Renal cortical epithelial cell (primary cell): ENCODE measurements at regions not wholly inside any gene's neighbourhood (a gene's known extent, or its start where the extent isn't known, plus 50 kb on each side); places are given as distances from the start of the nearest gene placed in this dataset.
"Not testable (repeated sequence)": the region's sequence is repeated elsewhere in the genome, so short reads cannot be mapped to it uniquely, and the experiment has no call there.

Experiments
- DNase-seq: peaks from one replicate; pipeline ENCODE4 v3.0.0-alpha.2; 2011; ENCODE audit warnings: low read depth

GRCh38 chr10:33781606-33782395 is 447.3 kb upstream of the NRP1 start:
- DNase-seq: no peak

GRCh38 chr10:33780961-33781360 is 446.5 kb upstream of the NRP1 start:
- DNase-seq: no peak

DNA sequence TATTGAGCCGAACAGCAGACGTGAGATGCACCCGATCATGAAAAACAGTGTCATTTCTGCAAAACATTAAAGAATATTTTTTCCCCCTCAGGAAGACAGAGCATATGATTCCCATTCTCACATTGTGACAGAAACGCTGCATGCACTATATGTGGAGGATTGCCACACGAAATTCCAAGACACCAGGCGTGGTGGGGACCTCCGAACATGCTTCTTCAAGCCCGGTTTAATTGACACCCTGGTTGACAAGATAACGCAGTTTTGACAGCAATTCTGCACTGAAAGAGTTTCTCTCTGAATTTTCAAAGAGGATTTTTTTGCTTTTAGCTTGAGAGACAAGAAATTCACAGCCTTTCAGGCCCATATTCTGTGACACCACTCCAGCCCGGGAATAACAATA is 442.8 kb upstream of the NRP1 start:
- no peak for DNase-seq

DNA sequence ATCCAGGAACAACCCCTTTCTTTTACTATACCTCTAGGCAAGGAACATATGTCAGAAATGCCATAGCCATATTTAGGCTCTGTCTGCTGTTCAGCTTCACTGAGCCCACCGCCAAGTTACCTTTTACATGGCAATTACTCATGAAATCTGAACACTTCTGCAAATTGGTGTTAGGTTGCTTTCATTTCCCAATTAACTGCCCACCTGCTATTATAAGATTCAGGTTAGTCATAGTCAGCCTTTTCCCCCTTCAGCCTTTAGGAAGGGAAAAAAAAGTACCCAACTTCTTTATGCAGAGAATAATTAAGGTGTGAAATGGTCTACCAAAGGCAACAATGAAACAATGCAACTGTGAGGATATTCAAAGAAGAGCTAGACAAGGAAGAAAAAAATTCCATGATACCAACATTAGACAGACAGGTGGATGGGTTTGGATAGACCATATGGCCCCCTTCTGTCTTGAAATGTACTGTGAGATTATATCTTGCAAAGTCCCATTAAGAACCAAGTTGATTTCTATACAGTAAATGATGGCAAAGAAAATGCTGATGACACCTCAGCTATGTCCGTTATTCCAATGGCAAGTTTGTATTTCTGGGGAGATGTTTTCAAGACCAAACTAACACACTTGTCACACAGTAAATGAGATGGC is 442.1 kb upstream of the NRP1 start:
- peak; percentile 11 for DNase-seq

GRCh38 chr10:33774857-33775256 is 440.4 kb upstream of the NRP1 start:
- DNase-seq: no peak

DNA sequence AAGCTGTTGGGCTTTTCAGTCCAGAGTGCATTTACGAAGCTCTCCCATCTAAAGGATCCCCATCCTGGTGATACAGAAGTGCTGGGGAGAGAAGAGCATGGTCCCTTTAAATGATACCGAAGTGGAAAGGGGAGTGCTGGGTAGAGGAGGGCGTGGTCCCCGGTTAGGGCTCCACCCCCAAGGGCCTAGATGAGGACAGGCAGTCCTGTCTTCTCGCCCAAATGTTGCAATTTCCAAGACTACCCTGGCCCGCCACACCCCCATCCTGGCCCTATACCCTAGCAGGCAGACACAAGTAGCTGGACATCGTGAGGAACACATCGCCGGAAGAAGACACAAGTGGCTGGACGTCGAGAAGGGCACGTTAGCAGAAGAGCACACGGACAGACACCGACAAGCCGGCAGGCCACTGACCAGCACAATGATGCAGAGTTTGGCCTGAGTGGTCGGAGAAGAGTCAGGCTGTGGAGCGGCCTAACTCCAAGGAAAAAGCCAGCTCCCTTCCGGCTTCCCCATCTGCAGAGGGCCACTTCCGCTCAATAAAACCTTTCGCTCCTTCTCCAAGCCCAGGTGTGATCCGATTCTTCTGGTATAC is 439.5 kb upstream of the NRP1 start:
- DNase-seq: no peak

- peak; percentile 2 for DNase-seq
Observed at GRCh38 chr10:33773253-33773573, 438.7 kb upstream of the NRP1 start.

DNA sequence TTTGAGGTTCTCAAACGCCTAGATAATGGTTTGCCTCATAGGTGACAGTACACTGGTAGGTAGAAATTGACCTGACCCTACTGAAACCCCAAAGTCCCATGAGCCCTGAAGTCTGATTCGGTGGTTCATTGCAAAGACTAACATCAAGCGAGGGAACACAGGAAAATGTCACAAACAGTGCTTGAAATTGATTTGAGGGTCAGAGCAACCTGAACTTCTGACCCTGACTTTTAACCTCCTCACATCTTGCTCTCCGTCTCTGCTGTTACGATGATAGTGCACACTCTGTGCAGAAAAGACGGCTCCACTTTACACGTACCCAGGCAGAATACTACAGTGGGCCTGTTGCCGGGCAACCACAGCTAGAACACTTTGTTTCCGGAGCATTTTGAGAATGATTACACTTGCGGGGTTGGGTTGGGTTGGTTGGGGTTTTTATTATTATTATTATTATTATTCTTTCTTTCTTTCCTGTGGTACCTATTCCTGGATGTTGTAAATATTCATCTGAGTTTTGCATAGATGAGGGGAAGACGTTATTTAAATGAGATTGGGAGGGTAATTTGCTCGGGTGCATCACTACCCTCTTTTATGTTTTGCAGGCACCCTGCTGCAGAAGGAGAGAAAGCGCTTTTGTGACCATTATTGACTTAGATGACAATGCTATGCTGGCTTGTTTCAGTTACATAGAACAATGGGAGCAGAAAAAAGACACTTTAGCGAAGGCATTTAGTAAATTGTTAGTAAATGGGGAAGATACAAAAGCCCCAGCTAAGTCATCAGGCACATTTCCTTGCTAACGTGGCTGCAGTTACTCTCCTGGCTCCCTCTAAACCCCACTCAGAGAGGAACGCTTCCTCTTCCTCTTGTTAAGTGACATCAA is 438.1 kb upstream of the NRP1 start:
- no peak for DNase-seq

GRCh38 chr10:33771856-33772255 is 437.4 kb upstream of the NRP1 start:
- DNase-seq: not testable (repeated sequence)

DNA sequence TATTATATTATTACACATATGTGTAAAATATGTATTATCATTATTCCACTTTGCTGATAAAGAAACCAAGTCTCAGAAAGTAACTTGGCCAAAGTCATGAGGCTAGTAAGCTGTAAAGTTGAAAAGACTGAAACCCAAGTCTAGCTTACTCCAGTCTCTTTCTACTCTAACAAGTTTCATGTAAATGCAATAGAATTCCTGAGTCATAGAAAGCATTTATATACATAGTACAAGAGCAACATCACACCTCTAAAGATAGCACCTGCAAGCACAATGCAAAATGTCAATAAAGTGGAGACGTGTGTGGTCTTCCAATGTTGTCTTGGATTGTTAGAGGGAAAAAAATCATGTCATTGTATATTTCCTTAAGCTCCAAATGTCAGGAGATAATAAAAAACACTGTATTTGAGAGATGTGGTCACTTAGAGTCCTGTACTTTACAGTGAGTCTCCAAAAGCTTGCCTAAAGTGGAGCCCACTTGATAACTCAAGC is 430.3 kb upstream of the NRP1 start:
- no peak for DNase-seq

DNA sequence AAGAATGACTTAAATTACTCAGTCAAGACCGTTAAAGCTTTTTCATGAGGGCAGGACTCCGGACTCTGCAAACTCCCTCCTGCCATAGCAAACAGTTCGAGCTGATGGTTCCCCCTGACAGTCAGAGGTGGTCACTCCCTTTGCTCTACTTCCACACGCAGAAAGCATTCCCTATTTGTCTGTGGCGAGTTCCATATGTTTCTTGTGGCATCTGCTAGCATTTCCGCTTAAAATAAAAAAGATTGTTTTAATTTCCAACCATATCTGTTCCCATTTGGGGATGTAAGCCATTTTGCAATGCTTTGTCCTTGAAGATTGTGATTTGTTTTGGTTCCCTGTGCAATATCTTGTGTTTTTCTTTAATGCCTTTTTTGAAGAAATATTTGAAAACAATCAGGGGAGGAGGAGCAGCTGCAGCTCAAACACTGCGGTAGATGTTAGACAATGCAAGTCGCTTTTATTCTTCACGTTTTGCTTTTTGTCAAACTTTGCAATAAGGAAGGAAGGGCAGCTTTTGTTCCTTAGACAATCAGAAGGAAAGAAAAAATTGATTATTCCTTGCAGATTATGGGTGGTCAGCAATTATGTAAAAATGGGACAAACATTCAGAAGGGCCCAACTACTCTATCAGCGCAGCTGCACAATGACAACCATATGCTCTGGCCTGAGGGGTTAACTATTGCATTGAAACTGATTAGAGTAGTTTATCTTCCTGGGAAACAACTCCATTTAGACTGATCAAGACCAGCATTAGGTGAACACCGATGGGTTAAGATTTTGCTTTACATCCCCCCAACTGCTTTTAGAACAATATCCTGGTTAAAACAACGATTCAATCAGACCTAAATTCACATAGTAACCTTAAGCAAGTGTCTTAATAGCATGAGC is 425.8 kb upstream of the NRP1 start:
- no peak for DNase-seq

GRCh38 chr10:33759191-33759590 is 424.7 kb upstream of the NRP1 start:
- no peak for DNase-seq

GRCh38 chr10:33758299-33758698 is 423.8 kb upstream of the NRP1 start:
- DNase-seq: no peak

GRCh38 chr10:33754052-33754451 is 419.6 kb upstream of the NRP1 start:
- no peak for DNase-seq

GRCh38 chr10:33753389-33753788 is 418.9 kb upstream of the NRP1 start:
- DNase-seq: no peak

GRCh38 chr10:33749790-33750189 is 415.3 kb upstream of the NRP1 start:
- no peak for DNase-seq

- peak; percentile 7 for DNase-seq
Observed at GRCh38 chr10:33749067-33749735, 414.7 kb upstream of the NRP1 start.

DNA sequence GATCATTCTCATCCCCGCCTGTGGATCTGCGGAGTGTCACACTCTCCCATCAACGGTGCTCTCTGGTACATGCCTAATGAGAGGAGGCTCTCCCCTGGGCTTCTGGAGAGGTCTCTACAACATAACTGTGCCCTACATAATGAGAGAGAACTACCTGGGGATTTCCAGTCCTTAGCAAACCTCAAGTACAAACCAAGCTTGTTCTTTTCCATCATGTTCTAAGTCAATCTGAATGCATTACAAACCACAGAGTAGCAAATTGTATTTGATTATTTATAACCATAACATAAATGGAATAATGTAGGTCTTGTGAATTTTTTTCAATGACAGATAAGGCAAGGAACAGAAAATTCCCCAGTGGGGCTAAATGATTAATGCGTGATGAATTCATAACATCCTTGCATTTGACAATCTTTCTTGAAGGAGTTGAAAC is 412.4 kb upstream of the NRP1 start:
- DNase-seq: no peak

DNA sequence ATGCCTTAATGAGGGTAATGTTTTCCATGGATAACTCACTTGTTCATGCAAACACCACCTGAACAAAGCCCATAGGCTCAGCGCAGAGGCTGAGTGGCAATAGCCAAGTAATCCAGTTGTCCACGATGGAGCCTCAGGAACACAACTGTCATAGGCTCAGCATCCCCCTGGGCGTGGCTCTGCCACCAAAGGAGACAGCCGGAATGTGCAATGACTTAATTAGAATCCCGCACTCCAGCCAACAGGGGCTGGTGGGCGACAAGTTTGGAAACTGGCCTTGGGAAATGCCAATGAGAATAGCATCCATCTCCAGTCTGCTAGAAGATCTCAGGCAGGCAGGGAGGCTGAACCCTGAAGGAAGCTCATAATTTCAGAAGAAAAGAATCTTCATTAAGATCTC is 411.7 kb upstream of the NRP1 start:
- DNase-seq: no peak

GRCh38 chr10:33743429-33743857 is 409.0 kb upstream of the NRP1 start:
- no peak for DNase-seq
